Nephron (organoid): ENCODE measurements at regions not wholly inside any gene's neighbourhood (a gene's known extent, or its start where the extent isn't known, plus 50 kb on each side); places are given as distances from the start of the nearest gene placed in this dataset.

Experiments used
- H3K27ac Mint-ChIP-seq, 3 experiments: 2 replicates each; pipeline ENCODE4 v1.8.0; 2020; ENCODE audit warnings: mixed read lengths in 3 of 3, mild to moderate bottlenecking in 2 of 3, moderate library complexity in 1 of 3
- H3K27me3 Mint-ChIP-seq: 2 replicates; pipeline ENCODE4 v1.8.0; 2021; ENCODE audit warnings: low read depth, mild to moderate bottlenecking, moderate library complexity, mixed read lengths
- H3K36me3 Mint-ChIP-seq: 2 replicates; pipeline ENCODE4 v1.8.0; 2020; ENCODE audit warnings: low read depth, mixed read lengths
- H3K4me1 Mint-ChIP-seq: 2 replicates; pipeline ENCODE4 v1.8.0; 2020; ENCODE audit warnings: mixed read lengths
- H3K4me3 Mint-ChIP-seq, 3 experiments: 2 replicates each; pipeline ENCODE4 v1.8.0; 2020; ENCODE audit warnings: mild to moderate bottlenecking in 3 of 3, mixed read lengths in 3 of 3, moderate library complexity in 2 of 3
- H3K9me3 Mint-ChIP-seq: 2 replicates; pipeline ENCODE4 v1.8.0; 2020; ENCODE audit warnings: mixed read lengths
- TF ChIP-seq, protein P1 (sequence below), 3 experiments: fragments of 200-600 bp; sonication (generic); IDR thresholded peaks; one replicate each; pipeline ENCODE4 v1.5.0; 2021; ENCODE audit warnings: antibody characterized with exemption in 3 of 3; ENCODE audit not compliant: unreplicated experiment in 3 of 3

DNA sequence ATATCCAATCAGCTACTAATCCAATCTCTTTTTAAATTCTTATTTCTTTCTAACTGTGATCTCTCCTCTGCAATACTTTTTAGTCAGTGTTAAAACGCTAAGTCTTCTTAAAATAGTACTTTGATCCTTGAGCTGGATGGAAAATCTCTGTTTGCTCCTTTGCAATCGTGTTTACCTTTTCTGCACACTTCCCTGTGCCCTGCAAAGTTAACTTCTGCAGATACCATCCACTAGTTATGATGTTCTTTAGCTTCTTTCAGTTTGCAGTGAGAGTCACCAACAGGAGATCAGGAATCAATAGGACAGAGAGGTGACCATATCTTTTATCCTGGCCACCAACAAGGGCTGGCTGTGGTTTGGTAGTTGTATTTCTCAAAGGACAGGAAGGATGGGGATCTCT lies 391.5 kb downstream of the GASK1B start:
- Mint-ChIP-seq H3K4me3 (no peak overlapping the region), H3K27ac (no peak overlapping the region), H3K9me3 (no peaks in the 10 kb centered on the region), H3K36me3 (no peaks in the 10 kb centered on the region), H3K27me3 (no peaks in the 10 kb centered on the region), H3K4me1 (no peaks in the 10 kb centered on the region)
- TF ChIP-seq, protein P1, sequence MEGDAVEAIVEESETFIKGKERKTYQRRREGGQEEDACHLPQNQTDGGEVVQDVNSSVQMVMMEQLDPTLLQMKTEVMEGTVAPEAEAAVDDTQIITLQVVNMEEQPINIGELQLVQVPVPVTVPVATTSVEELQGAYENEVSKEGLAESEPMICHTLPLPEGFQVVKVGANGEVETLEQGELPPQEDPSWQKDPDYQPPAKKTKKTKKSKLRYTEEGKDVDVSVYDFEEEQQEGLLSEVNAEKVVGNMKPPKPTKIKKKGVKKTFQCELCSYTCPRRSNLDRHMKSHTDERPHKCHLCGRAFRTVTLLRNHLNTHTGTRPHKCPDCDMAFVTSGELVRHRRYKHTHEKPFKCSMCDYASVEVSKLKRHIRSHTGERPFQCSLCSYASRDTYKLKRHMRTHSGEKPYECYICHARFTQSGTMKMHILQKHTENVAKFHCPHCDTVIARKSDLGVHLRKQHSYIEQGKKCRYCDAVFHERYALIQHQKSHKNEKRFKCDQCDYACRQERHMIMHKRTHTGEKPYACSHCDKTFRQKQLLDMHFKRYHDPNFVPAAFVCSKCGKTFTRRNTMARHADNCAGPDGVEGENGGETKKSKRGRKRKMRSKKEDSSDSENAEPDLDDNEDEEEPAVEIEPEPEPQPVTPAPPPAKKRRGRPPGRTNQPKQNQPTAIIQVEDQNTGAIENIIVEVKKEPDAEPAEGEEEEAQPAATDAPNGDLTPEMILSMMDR (IDR thresholded peaks at IDR 0.05; ENCODE audit: unreplicated experiment in 3 of 3), result no peak

DNA sequence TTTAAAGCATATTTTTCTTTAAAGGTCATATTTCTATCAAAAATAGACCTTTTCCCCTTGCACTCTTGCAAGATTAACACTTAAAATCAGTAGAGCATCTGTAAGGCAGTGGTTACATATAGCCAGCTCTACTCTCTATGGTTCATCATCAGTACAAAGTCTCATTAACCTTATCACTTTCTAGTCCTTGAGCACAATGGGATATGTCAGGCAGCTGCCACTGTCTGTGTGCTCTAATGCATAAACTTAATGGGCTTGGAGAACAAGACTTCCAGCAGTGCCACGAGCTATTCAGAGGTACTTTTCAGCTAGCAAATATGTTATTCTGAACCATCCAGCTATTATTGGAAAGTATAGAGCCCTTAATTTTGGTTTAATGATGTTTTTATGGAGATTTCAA lies 393.7 kb downstream of the GASK1B start:
- no peaks in the 10 kb centered on the region for H3K27me3 Mint-ChIP-seq
- no peak overlapping the region for H3K27ac Mint-ChIP-seq
- no peaks in the 10 kb centered on the region for H3K4me1 Mint-ChIP-seq
- no peak overlapping the region for H3K4me3 Mint-ChIP-seq
- H3K9me3 Mint-ChIP-seq, result no peaks in the 10 kb centered on the region
- no peaks in the 10 kb centered on the region for H3K36me3 Mint-ChIP-seq
- TF ChIP-seq, protein P1 (IDR thresholded peaks at IDR 0.05; ENCODE audit: unreplicated experiment in 3 of 3), result no peak

DNA sequence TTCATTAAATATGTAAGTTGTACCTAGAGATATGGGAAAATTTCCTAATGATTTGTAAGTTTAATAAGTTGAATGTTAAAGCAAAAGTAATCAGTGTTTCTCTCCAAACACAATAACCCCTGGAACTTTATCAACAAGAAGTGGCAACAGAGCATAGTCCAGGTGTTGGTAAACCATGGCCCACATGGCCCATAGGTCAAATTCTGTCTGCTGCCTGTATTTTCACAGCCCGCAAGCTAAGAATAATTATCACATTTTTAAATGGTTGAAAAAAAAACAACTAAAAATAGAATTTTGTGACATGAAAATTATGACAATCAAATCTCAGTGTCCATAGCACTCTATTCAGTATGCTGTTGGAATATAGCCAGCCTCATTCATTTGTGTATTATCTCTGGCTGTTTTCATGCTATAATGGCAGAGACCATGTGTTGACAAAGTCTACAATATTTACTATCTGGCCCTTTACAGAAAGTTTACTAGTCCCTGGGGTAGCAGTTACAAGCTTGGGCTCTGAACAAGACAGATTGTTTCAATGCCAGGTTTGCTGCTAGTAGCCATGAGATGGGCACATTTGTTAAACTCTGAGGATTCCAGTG lies 395.8 kb downstream of the GASK1B start:
- TF ChIP-seq, protein P1 (IDR thresholded peaks at IDR 0.05; ENCODE audit: unreplicated experiment in 3 of 3), result no peak
- no peaks in the 10 kb centered on the region for H3K27me3 Mint-ChIP-seq
- H3K4me3 Mint-ChIP-seq, result no peak overlapping the region
- H3K4me1 Mint-ChIP-seq, result no peaks in the 10 kb centered on the region
- H3K27ac Mint-ChIP-seq, result no peak overlapping the region
- H3K36me3 Mint-ChIP-seq, result no peaks in the 10 kb centered on the region
- no peaks in the 10 kb centered on the region for H3K9me3 Mint-ChIP-seq

DNA sequence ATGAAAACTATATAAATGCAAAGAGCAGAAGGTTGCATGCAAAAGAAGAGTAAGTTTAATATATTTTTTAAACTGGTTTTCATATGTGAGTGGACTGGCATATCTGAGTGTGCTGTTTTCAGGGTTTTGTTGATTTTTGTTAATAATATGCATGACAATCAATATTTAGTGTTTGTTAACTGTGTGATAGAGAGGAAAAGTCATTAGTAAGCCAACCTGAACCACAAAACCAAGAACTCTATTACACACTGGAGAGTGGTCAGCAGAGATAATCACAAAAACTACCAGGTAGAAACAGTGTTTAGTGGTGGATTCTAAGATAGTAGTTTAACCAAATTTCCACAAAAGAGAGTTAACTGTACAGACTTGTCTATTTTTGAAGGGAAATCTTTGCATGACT lies 396.9 kb downstream of the GASK1B start:
- Mint-ChIP-seq H3K27ac (no peak overlapping the region), H3K27me3 (no peaks in the 10 kb centered on the region), H3K9me3 (no peaks in the 10 kb centered on the region), H3K4me1 (no peaks in the 10 kb centered on the region), H3K36me3 (no peaks in the 10 kb centered on the region), H3K4me3 (no peak overlapping the region)
- TF ChIP-seq, protein P1 (IDR thresholded peaks at IDR 0.05; ENCODE audit: unreplicated experiment in 3 of 3), result no peak

DNA sequence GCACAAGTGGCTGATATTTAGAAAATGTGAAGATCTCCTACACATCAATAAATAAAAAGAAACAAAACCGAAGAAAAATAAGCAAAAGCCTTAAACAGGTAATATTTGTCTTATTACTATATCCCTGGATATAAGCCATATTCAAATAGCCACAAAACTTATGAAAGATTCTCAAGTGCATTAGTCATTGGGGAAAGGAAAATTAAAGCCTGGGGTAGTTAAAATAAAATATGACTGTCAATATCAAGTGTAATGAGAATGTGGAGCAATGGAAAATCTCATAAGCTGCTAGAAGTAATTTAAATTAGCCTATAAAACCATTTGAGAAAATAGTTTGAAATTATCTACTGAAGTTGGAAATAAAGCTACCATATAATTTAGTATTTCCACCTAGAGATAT lies 399.9 kb downstream of the GASK1B start:
- TF ChIP-seq, protein P1 (IDR thresholded peaks at IDR 0.05; ENCODE audit: unreplicated experiment in 3 of 3), result no peak
- H3K27me3 Mint-ChIP-seq, result no peaks in the 10 kb centered on the region
- no peak overlapping the region for H3K4me3 Mint-ChIP-seq
- no peaks in the 10 kb centered on the region for H3K4me1 Mint-ChIP-seq
- H3K27ac Mint-ChIP-seq, result no peak overlapping the region
- H3K36me3 Mint-ChIP-seq, result no peaks in the 10 kb centered on the region
- no peaks in the 10 kb centered on the region for H3K9me3 Mint-ChIP-seq

DNA sequence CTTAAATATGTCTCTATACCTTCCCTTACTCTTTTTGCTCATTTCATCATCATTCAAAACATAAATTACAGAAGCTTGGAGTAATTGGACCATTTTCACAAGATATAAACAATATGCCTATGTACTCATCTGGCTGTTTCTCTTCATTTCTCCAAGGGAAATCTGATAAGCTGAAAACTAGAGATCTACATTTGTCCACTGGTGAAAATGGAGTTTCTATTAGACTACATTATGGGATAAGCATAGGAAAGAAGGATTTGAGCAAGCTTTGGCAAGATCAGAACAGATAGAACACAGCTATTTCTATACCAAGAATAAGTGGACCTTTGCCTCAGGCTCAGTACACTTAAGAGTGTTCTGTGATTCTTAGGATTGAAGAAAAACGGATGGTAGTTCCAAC lies 404.4 kb downstream of the GASK1B start:
- Mint-ChIP-seq H3K4me1 (no peaks in the 10 kb centered on the region), H3K27ac (no peak overlapping the region)

More for the DNA sequence above, 404.4 kb downstream of the GASK1B start:
- TF ChIP-seq, protein P1 (IDR thresholded peaks at IDR 0.05; ENCODE audit: unreplicated experiment in 3 of 3), result no peak
- no peaks in the 10 kb centered on the region for H3K9me3 Mint-ChIP-seq
- no peak overlapping the region for H3K4me3 Mint-ChIP-seq
- H3K27me3 Mint-ChIP-seq, result no peaks in the 10 kb centered on the region
- no peaks in the 10 kb centered on the region for H3K36me3 Mint-ChIP-seq
